Stimulated activated CD4-positive, alpha-beta T cell treated with anti-CD3 and anti-CD28 coated beads, Interleukin-1b, Interleukin-23, amount 100 ng/mL, for 4 hours (primary cell): ENCODE measurements at regions not wholly inside any gene's neighbourhood (a gene's known extent, or its start where the extent isn't known, plus 50 kb on each side); places are given as distances from the start of the nearest gene placed in this dataset.
A peak's percentile ranks its signal among the peaks of the same experiment; 100 is the strongest.
"Not testable (repeated sequence)": the region's sequence is repeated elsewhere in the genome, so short reads cannot be mapped to it uniquely, and the experiment has no call there.

ENCODE experiments used
- DNase-seq, 2 donors: peaks; one replicate each; pipeline ENCODE4 v3.0.0-alpha.2; 2020; ENCODE audit warnings: low read depth in 2 of 2

DNA sequence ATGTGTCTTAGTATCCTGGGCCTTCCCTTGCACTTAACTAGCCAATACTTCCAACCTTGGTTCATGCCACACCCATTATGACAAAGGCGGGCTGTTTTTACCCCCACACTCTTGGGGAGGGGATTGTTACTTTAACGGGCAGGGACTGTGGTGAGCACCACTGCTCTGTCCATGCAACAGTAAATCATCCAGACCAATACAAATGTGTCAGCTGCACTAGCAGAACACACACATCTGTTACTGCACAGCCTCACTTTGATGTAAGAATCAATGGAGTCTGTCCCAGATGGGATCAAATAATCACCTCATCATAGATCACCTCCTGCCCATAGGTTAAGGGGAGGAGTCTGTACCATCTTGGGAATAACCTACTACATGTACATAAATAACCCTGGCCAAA, 58.1 kb downstream of the NPAP1 start:
- no peak for DNase-seq

DNA sequence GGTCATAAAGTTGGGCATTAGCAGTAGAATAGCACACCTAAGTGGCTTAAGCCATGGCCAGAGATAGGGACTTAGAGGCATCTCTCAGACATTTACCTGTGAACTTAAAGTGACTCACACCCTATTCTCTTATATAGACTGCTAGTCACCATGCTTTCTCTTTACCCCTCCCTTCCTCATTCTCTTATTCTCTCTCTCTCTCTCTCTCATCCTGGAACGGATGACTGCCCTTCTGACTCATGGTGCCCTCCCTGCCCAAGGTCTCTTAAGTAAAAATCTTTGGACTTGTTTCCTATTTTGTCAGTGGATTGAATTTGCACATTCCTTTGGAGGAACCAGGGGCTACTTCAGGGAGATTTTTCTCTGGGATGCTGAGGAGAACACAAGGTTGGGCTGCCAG, 58.8 kb downstream of the NPAP1 start:
- no peak for DNase-seq

DNA sequence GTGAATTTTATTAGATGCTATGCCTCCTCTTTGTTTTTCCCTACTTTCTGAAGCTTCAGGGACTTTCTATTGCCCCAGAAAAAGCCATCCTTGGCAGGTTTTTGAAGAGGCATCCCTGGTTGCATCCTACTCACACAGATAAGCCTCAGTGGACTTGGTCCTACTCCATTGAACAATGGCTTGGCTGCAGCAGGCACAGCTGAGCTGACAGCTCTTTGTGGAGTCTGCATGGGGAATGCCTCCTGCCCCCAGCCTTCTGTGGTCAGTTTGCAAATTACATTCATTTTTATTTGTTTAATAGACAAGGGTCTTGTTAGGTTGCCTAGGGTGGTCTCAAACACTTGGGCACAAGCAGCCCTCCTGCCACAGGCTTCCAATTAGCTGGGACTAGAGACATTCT, 69.7 kb downstream of the NPAP1 start:
- no peak for DNase-seq

DNA sequence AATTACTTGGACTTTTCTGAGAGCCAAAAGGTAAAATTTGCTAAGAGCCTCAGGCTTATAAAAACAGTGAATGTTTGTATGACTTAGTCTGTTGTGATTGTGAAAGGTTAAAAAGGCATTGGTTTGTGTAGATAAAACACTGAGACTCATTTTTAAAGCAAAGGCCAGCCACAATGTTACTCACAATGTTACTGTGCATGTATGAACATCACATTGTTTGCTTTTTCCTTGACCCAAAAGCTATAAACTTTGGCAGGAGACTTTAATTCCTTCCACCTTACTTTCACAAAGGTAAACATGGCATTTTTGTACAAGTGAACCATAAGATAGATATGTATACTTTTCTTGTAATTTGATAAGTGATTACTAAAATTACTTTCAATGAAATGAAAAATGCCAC, 70.5 kb downstream of the NPAP1 start:
- DNase-seq = no peak

DNA sequence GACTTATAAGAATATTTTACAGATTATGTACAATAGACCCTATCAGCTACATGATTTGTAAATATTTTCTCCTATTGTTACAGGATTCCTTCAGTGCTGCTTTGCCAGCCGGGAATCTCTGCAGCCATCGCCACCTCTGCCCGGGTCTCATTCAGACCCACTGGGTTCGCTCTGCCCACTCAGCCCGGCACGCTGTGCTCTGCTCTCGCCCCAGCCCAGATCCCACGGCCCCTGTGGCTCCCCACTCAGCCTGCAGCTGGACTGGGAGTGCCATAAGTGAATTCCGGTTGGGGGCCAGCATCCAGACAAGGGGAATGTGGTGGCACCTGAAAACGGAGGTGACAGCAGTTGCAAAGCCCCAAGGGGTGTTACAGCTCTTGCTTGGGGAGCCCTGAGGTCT, 71.8 kb downstream of the NPAP1 start:
- DNase-seq = no peak

DNA sequence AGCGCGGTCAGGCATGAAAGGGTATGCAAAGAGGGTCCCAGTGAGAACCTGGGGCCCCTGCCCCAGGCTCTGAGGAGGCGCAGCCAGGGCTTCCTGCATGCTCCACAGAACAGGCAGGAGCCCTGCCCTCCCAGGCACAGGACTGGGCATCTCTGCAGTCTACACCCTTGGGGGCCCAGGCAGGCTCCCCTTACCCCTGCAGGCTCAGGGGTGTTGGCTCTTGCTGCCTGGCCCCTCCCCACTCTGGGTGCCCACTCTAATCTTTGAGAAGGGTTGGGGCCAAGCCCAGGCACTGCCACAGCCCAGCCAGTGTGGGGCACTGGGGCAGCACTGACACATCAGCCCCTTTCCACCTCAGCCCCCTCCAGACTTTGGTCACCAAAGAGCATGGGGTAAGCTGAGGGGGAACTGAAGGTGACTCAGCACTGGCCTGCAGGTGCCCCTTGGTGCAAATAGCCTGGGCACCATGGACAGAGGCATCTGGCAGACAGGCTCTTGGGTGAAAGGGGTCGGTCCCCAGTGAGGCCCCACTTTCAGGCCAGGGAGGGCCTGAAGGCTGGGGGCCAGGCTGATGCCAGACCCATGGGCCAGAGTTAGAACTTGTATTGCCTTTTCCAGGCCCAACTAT, 73.4 kb downstream of the NPAP1 start:
- DNase-seq = no peak

DNA sequence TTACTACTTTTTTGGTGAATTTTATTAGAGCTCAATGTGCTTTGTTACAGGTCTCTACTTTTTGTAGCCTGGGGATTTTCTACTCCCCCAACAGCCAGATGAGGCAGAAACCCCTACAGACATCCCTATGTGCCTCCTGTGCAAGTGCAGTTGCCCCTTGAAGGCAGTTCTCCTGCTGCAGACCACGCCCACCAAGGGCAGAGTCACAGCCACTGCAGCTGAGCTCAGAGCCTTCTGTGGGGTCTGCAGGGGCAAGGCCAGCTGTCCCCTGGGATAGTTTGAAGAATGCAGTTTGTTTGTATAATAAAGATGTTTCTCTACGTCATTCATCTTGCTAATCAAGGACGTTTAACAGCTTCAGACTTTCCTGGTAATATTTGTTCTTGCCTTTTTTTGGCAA, 76.8 kb downstream of the NPAP1 start:
- DNase-seq = no peak

DNA sequence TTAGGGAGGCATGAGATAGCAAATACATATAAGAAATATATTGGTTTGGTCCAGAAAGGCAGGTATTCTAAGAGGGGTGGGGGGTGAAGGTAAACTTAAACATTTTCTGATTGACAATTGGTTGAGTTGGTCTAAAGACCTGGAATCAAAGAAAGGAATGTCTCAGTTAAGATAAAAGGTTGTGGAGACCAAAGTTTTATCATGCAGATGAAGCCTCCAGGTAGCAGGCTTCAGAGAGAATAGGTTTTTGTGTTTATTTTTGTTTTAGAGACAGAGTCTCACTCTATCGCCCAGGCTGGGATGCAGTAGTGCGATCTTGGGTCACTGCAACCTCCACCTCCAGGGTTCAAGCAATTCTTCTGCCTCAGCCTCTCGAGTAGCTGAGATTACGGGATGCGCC, 80.5 kb downstream of the NPAP1 start:
- DNase-seq = no peak

DNA sequence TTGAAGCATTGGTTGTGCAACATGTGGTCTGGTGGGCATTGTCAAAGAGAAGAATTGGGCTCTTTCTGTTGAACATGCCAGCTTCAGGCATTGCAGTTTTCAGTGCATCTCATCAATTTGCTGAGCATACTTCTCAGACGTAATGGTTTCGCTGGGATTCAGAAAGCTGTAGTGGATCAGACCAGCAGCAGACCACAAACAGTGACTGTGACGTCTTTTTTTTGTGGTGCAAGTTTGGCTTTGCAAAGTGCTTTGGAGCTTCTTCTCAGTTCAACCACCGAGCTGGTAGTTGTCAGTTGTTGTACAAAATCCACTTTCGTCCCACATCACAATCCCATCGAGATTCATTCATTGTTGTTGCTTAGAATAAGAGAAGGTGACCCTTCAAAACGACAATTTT, 84.5 kb downstream of the NPAP1 start:
- DNase-seq = no peak

DNA sequence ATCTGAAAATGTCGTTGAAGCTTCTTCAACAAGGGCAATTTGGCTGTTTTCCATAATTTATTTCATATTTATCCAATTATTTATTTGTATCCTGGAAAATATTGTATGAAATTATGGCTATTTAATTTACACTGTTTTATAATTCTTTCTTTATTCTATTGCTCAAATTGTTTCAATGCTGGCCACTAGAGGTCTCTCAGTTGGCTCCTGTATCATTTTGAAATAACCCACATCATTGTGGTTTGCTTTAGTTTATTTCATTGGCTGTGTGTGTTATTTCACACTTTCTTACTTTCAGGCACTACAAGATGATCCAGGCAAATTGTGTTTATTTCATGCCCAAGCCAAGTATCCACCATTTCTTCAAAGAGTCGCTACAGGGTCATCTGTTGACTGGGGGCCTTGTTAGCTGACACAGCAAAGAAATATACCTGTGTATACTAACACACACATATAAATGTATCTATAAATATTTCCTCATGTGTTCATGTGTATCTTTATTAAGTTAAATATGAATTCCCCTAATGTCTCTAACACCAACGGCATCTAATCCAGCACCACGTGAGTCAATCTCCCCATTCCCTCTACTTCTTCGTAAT, 86.2 kb downstream of the NPAP1 start:
- no peak for DNase-seq

DNA sequence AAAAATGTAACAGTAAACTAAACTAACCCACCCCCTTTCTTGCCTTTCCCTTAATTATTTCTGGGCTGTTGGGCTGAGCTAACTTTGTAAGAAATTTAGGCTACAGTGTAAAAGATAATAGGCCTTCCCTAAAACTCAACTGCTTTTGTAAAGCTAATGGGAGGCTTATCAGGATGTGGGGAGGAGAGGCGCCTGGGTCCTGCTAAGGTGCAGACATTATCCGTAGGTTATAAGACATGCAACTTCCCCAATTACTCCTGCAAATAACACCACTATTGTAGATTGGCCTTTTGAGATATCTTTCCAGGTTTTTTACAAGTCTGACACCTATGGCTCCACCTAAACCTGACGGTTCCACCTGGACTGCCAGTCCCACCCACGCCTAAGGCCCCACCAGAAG, 88.3 kb downstream of the NPAP1 start:
- no peak for DNase-seq

DNA sequence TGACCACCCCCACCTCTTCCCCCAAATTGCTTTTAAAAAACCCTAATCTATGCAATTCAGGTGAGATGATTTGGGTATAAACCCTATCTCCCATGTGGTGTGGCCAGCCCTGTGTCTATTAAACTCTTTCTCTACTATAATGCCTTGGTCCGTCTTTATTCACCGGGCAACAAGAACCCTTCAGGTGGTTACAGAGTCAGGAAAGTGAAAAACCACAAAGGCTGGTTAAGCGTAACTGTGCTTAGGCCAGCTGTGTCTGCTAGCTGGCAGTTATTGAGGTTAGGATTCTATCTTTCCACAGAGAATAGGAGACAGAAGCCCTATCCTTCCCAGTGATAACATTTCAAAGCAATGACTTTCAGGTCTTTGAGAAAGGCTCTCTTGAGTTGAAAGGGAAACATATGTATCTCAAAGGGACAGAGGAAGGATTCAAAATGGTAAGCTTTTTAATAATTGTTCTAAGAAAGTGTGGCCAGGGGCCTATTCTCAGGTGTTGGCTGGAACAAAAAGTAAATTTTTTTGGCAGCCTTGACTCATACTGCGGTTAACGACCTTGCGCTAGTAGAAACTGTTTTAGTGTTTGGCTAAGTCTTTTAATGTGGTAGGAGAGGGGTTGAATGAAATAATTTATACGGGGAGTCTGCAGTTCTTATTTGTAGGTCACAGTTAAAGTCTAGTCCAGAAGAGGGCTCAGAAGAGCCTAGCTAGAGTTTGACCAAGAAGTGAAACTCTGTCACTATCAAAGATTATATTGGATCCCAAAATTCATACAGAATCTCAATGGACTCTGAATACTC, 89.0 kb downstream of the NPAP1 start:
- no peak for DNase-seq

DNA sequence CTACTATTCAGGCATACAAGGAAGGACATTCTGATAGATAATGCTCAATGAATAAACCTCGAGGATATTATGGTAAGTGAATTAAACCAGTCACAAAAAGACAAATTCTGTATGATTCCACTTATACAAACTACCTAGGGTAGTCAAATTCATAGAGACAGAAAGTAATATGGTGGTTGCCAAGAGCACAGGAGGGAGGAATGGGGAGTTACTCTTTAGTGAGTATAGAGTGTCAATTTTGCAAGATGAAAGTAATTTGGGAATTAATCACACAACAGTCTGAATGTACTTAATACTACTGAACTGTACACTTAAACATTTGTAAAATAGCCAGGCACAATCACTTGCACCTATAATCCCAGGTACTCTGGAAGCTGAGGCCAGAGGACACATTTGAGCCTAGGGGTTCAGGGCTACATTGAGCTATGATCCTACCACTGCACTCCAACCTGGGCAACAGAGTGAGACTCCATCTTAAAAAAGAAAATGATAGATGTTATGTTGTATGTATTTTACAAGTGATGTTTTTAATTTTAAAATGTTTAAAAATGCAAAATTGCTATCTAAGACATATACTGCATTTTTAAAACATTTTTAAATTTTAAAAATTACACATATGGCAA, 91.0 kb downstream of the NPAP1 start:
- DNase-seq = no peak

DNA sequence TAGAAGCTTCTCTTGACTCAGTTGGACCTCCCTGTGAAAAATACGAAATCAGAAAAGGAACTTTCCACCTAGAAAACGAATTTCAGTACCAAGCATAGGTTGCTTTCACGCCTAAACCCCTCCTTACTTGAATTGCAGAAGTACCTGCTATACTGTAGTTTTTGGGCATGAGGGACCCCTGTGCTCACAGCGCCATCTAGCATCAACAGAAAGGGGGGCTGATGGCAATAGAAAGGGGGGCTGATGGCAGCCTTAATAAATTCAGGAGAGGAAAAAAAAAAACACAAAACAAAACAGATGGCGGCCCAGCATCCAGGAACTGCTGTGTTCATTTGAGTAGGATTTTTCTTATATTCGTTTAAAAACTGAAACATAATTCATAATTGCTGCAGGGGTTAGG, 96.7 kb downstream of the NPAP1 start:
- DNase-seq = no peak

DNA sequence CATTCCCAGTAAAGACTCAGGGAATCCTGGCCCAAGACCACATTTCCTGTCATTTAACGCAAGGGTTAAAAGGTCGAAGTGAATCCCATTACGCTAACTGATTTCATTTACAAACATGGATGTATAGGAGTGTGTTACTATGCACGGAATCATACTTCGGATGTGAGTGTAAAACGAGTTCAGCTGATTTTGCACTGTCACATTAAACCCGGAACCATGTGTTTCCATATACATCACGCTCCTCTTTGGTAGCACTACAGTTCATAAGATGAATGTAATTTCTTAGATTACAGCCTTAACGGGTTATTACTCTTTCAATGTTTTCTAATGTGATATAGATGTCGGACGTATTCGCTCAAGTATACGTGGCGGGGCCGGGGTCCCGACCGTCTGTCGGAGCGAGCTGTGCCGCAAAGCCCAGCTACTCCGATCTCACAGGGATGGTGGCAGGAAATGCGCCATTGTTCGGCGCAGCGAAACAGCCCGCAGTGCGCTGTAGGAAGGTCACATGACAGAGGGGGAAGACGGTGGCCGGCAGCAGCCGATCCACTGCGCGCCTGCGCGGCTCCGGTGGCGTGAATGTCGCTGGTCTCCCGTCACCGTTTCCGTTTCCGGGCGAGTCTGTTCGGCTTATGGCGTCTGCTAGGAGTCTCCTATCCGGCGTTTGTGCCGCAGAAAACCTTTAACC, 97.3 kb downstream of the NPAP1 start:
- peak; percentile 4 to 47 for DNase-seq

DNA sequence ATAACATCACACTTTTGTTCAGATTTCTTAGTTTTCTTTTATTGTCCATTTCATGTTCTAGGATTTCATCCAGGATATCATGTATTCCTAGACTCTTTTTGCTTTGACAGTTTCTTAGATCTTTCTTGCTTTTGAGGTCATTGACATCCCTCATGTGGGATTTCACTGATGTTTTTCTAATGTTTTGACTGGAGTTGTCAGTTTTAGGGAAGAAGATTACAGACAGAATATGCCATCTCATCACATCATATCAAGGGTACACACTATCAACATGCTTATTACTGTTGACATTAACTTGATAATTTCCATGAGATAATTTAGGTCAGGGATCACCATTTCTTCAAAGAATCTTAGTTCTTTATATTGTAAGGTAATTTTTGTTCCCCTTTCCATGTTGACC, 101.7 kb downstream of the NPAP1 start:
- DNase-seq = no peak

DNA sequence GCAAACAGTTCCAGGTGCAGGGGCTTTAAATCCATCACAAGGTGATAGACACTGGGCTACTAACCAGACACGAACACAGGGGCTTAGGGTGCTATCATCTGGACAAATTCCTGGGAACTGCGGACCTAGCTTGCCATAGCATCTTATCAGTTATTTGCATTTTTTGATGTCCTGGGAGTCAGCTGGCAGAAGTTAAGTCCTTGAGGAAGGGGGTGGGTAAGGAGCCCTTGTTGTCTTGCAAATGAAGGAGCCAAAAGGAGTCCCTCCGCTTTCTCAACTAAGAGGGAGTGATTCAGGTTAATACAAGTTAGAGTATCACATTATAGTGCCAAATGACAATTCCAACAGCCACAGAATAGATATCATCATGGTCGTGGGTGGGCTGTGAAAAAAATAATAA, 108.9 kb downstream of the NPAP1 start:
- no peak for DNase-seq

DNA sequence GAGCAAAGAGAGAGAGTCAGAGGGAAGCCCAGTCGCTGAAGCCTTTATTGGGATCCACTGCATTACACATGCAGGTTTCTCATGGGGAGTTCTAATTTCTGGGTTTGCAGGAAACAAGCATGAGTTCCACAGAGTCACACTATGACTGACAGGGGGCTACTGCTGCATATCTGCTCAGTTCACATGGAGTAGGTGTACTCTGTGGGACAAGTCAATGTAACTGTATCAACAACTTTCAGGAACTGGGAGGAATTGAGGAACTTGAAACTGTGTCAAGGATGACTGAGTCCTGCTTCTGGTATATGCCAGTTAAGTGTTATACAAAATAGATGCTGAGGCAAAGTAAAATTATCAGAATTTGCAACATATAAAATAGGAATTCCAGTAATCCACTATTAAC, 110.8 kb downstream of the NPAP1 start:
- no peak for DNase-seq

DNA sequence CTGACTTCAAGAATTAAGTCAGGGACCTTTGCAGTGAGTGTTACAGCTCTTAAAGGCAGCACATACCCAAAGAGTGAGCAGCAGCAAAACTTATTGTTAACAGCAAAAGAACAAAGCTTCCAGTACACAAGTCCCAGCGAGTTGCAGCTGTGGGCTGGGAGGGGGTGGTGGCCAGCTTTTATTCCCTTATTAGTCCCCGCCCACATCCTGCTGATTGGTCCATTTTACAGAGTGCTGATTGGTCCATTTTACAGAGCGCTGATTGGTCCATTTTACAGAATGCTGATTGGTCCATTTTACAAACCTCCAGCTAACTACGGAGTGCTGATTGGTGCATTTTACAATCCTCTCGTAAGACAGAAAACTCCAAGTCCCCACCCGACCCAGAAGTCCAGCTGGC, 127.0 kb downstream of the NPAP1 start:
- not testable (repeated sequence) for DNase-seq

DNA sequence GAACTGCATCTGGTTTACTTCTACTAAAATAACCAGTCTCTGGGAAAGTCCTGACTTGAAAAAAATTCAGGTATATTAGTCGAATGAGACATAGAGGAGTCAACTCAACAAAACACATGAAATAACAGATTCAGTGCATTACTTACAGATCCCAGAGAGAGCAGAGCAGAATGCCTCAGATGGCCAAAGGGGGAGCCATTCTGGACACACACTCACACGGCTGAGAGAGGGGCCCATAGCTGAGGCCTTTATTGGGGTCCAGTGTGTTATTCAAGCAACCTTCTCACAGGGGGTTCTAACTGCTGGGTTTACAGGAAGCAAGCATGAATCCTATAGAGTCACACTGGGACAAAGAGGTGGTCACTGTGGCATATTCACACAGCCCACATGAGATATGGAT, 135.1 kb upstream of the SNRPN start:
- DNase-seq = no peak

DNA sequence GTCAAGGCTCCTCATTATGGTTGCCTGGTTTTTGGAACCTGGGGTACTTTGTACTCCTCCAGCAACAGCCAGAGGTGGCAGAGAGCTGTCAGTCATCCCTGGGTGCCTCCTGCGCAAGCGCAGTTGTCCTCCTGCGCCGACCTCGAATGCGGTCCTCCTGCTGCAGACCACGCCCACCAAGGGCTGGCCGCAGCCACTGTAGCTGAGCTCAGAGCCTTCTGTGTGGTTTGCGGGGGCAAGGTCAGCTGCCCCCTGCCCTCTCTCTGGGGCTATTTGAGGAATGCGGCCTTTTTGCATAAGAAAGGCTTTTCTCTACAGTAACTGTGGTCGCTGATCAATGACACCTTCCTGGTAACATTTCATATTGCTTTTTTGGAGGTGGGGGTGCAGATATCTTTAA, 131.3 kb upstream of the SNRPN start:
- DNase-seq = no peak

DNA sequence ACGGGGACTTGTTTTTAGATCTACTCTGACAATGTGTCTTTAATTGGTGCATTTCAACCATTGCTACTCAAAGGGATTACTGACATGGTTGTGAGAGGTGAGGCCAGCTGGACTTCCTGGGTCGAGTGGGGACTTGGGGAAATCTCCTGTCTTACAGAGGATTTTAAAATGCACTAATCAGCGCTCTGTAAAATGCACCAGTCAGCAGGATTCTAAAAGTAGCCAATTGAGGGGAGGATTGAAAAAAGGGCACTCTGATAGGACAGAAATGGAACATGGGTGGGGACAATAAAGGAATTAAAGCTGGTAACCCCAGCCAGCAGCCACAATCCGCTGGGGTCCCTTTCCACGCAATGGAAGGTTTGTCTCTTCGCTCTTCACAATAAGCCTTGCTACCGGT, 122.5 kb upstream of the SNRPN start:
- DNase-seq = no peak
